Activated naive CD8-positive, alpha-beta T cell (primary cell): ENCODE measurements at regions not wholly inside any gene's neighbourhood (a gene's known extent, or its start where the extent isn't known, plus 50 kb on each side); places are given as distances from the start of the nearest gene placed in this dataset.

ENCODE experiments used
- H3K27ac Mint-ChIP-seq: one replicate; pipeline ENCODE4 v1.8.0; 2021; ENCODE audit warnings: mixed read lengths
- H3K27me3 Mint-ChIP-seq: one replicate; pipeline ENCODE4 v1.8.0; 2021; ENCODE audit warnings: mixed read lengths
- H3K36me3 Mint-ChIP-seq: one replicate; pipeline ENCODE4 v1.8.0; 2021; ENCODE audit warnings: mixed read lengths
- H3K4me1 Mint-ChIP-seq: one replicate; pipeline ENCODE4 v1.8.0; 2021; ENCODE audit warnings: low read depth, mixed read lengths
- H3K4me3 Mint-ChIP-seq: one replicate; pipeline ENCODE4 v1.8.0; 2021; ENCODE audit warnings: mild to moderate bottlenecking, mixed read lengths
- H3K9me3 Mint-ChIP-seq: one replicate; pipeline ENCODE4 v1.8.0; 2021; ENCODE audit warnings: low read depth, mixed read lengths

DNA sequence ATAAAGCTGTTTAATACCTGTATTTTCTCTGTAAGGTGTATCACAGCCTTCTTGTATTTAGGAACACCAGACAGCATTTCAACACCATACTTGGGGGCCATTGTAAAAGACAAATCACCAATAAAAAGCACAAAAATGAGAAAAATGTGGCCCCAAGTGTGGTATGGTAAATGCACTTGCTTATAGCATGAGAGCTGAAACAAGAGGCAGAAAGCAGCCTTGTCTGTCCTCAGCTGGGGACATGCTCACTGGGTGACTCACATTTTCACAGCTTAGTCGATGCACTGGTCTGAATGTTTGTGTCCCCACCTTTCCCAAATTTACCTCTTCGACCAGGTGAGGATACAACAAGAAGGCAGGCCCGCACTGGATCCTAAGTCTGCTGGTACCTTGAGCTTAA is 639.7 kb upstream of the AGA start:
- Mint-ChIP-seq H3K4me3 (no peak overlapping the region), H3K9me3 (peaks cover 4% of the 10 kb centered on the region), H3K27ac (no peak overlapping the region), H3K27me3 (no peaks in the 10 kb centered on the region), H3K4me1 (no peaks in the 10 kb centered on the region), H3K36me3 (no peaks in the 10 kb centered on the region)

DNA sequence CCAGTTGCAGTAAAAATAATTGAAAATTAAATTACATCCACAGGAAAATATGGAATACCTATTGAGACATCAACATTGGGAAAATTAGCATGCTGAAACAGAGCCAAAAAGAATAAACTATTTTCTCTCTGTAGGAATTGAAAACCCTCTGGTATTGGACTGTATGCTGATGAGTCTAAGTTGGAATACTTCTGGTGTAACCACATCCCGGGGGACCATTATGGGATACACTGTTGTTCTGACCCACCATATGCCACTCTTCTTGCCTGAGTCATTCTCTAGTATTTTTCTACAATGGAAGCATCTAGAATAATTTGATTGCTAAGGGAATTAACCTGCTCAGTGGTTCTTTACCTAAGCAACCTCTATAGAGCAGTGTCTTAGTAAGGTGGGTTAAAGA is 640.7 kb upstream of the AGA start:
- Mint-ChIP-seq H3K36me3 (no peaks in the 10 kb centered on the region), H3K4me3 (no peak overlapping the region), H3K27me3 (no peaks in the 10 kb centered on the region), H3K27ac (no peak overlapping the region), H3K9me3 (peaks cover 4% of the 10 kb centered on the region), H3K4me1 (no peaks in the 10 kb centered on the region)

DNA sequence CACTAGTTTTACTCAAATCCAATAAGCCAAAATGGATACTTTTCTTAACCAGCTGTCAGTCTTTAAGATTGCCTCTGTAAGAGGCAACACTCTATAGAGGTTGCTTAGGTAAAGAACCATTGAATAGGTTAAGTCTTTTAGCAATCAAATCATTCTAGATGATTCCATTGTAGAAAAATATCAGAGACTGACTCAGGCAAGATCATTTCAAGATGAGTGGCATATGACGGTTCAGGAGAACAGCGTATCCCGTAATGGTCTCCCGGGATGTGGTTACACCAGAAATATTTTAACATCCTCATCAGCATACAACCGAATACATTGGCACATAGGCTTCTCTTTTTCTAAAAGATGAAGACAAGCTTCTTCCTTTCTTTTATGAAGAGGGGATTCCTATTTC is 641.7 kb upstream of the AGA start:
- no peak overlapping the region for H3K4me3 Mint-ChIP-seq
- no peaks in the 10 kb centered on the region for H3K36me3 Mint-ChIP-seq
- H3K4me1 Mint-ChIP-seq: no peaks in the 10 kb centered on the region
- peaks cover 7% of the 10 kb centered on the region for H3K9me3 Mint-ChIP-seq
- no peaks in the 10 kb centered on the region for H3K27me3 Mint-ChIP-seq
- no peak overlapping the region for H3K27ac Mint-ChIP-seq

GRCh38 chr4:178086320-178086719 is 644.1 kb upstream of the AGA start:
- H3K4me3 Mint-ChIP-seq: no peak overlapping the region
- no peaks in the 10 kb centered on the region for H3K36me3 Mint-ChIP-seq
- peaks cover 7% of the 10 kb centered on the region for H3K9me3 Mint-ChIP-seq
- H3K4me1 Mint-ChIP-seq: no peaks in the 10 kb centered on the region
- no peak overlapping the region for H3K27ac Mint-ChIP-seq
- no peaks in the 10 kb centered on the region for H3K27me3 Mint-ChIP-seq

DNA sequence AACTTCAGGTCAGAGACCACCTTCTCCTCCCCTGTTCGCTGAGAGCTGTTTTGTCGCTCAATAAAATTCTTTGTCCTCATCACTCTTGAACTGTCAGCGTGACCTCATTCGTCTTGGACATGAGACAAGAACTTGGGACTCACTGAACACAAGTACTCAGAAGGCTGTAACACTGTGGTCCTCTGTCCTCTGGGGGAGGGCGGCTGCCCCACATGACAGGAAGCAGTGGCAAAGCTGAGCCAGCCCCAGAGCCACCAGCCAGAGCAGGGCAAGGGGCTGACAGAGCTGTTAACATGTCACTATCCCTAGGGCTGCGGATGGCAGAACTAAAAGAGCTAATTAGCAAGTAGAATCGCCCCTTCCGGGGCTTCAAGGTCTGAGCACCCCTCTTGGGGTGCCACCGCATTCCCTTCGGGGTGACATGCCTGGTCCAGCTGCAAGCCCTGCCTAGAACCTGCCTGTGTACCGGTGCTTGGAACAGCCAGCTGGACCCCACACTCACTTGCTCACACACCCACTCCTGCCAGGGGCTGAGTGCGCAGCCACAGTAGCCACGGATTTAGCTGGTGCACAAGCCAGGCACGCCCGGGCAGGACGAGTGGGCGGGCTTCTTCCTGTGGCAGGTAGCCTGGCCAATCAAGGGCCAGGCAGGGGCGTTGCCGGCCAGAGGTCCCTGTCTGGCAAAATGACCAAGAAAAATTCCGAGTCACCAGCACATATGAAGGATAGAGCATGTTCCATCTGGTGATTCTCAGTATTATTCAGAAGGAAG is 648.6 kb upstream of the AGA start:
- H3K27ac Mint-ChIP-seq: no peak overlapping the region
- no peaks in the 10 kb centered on the region for H3K36me3 Mint-ChIP-seq
- no peak overlapping the region for H3K4me3 Mint-ChIP-seq
- H3K9me3 Mint-ChIP-seq: peaks cover 7% of the 10 kb centered on the region
- no peaks in the 10 kb centered on the region for H3K27me3 Mint-ChIP-seq
- H3K4me1 Mint-ChIP-seq: no peaks in the 10 kb centered on the region

DNA sequence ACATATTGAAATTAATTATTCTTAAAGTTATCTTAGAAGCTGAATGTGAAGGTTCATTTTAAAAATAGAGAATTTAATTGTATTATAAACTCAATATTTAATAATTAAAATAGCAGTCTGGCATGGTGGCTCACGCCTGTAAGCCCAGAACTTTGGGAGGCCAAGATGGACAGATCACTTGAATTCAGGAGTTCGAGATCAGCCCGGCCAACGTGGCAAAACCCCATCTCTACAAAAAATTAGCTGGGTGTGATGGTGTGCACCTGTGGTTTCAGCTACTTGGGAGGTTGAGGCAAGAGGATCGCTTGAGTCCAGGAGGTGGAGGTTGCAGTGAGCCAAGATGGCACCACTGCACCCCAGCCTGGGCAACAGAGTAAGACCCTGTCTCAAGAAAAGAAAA is 659.9 kb upstream of the AGA start:
- Mint-ChIP-seq H3K27me3 (no peaks in the 10 kb centered on the region), H3K27ac (no peak overlapping the region), H3K9me3 (peaks cover 4% of the 10 kb centered on the region), H3K36me3 (no peaks in the 10 kb centered on the region), H3K4me1 (no peaks in the 10 kb centered on the region), H3K4me3 (no peak overlapping the region)

DNA sequence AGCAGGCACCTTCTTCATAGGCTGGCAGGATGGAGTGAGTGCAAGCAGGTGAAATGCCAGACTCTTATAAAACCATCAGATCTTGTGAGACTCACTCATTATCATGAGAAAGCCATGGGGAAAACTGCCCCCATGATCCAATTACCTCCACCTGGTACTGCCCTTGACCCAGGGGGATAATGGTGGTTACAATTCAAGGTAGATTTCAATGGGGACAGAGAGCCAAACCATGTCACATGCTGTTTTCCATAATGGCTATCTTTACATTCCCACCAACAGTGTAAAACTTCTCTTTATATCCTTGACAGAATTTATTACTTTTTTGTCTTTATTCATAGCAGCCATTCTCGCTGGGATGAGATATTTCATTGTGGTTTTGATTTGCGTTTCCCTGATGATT is 663.0 kb upstream of the AGA start:
- Mint-ChIP-seq H3K9me3 (peaks cover 3% of the 10 kb centered on the region), H3K27me3 (no peaks in the 10 kb centered on the region), H3K27ac (no peak overlapping the region), H3K4me3 (no peak overlapping the region), H3K4me1 (no peaks in the 10 kb centered on the region), H3K36me3 (no peaks in the 10 kb centered on the region)

- Mint-ChIP-seq H3K9me3 (peaks cover 4% of the 10 kb centered on the region), H3K4me1 (no peaks in the 10 kb centered on the region), H3K27ac (no peak overlapping the region), H3K36me3 (no peaks in the 10 kb centered on the region), H3K27me3 (no peaks in the 10 kb centered on the region), H3K4me3 (no peak overlapping the region)
Observed at GRCh38 chr4:178136736-178137345, 694.6 kb upstream of the AGA start.

DNA sequence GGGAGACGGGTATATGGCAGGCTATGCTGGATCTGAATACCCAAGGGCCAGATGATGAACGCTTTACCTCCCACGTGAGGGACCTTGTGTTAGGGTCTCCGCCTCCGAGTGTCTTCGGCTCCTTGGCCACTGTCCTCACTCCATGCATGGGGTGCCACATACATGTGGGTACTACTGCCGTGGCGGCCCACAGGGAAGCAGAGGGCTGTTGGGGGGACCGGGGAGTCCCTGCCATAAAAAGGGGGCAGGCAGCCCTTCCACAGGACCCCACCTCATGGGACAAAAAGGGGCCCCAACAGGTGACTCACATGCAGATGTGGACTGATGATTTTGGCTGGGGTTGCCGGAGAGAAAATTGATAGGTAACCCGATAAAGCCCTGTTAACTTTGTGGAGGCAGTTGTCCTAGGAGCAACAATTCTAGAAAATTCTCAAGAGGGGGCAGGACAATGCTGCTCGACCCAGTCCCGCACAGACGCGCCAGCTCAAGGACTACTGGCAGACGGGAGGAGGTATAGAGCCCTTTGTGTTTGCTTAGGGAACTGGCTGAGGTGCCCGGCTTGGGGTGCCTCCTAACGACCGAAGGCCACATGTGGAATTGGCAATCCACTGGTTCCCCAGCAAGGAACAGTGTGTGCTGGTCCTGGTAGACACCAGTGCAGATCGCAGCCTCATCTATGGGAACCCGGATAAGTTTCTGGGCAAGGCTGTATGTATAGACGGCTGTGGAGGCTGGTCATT is 695.7 kb upstream of the AGA start:
- H3K9me3 Mint-ChIP-seq: peaks cover 4% of the 10 kb centered on the region
- H3K4me1 Mint-ChIP-seq: no peaks in the 10 kb centered on the region
- H3K4me3 Mint-ChIP-seq: no peak overlapping the region
- no peaks in the 10 kb centered on the region for H3K27me3 Mint-ChIP-seq
- no peak overlapping the region for H3K27ac Mint-ChIP-seq
- H3K36me3 Mint-ChIP-seq: no peaks in the 10 kb centered on the region

DNA sequence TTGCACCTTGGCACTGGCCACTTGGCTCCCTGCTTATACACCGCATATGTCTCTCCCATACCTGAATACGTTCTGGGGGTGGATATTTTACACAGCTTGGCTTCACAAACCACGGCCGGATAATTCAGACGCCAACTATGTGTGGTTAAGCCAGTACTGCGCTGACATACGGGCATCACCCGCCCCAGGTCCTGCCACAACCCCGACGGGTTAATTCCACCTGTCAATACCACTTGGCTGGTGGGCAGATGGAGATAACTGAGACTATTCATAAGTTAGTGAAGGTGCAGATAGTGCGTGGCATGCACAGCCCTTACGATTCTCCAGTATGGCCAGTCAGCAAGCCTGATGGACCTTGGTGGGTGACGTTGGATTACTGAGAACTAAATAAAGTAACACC is 696.3 kb upstream of the AGA start:
- H3K4me3 Mint-ChIP-seq: no peak overlapping the region
- H3K27me3 Mint-ChIP-seq: no peaks in the 10 kb centered on the region
- no peaks in the 10 kb centered on the region for H3K36me3 Mint-ChIP-seq
- peaks cover 4% of the 10 kb centered on the region for H3K9me3 Mint-ChIP-seq
- H3K4me1 Mint-ChIP-seq: no peaks in the 10 kb centered on the region
- no peak overlapping the region for H3K27ac Mint-ChIP-seq

DNA sequence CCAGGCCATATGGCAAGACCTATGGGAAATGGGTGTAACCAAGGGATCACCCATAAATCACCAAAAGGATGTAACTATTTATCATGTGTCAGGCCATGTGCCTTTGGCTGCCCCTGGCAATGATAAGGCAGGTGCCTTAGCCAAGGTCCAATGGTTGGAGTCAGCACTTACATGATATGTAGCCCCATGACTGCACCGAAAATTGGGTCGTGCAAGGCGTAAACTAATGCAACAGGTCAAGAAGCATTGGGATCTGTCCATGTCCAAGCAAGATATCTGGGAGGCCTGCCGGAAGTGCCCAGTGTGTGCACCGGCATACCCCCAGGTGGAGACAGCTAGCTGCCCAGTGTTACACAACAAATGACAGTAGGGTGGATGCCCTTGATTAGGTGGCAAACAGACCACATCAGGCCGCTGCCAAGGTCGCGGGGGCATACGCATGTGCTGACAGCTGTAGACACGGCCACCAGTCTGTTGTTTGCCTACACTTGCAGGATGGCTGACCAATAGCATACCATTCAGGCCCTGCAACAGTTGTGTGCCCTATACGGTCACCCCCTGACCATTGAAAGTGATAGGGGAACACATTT is 698.2 kb upstream of the AGA start:
- Mint-ChIP-seq H3K4me1 (no peaks in the 10 kb centered on the region), H3K4me3 (no peak overlapping the region), H3K27ac (no peak overlapping the region), H3K9me3 (no peaks in the 10 kb centered on the region), H3K27me3 (no peaks in the 10 kb centered on the region), H3K36me3 (no peaks in the 10 kb centered on the region)

GRCh38 chr4:178142724-178143123 is 700.5 kb upstream of the AGA start:
- Mint-ChIP-seq H3K27ac (no peak overlapping the region), H3K4me3 (no peak overlapping the region), H3K27me3 (no peaks in the 10 kb centered on the region), H3K36me3 (no peaks in the 10 kb centered on the region), H3K4me1 (no peaks in the 10 kb centered on the region), H3K9me3 (no peaks in the 10 kb centered on the region)

- Mint-ChIP-seq H3K9me3 (no peaks in the 10 kb centered on the region), H3K27ac (no peak overlapping the region), H3K4me1 (no peaks in the 10 kb centered on the region), H3K4me3 (no peak overlapping the region), H3K36me3 (no peaks in the 10 kb centered on the region), H3K27me3 (no peaks in the 10 kb centered on the region)
Observed at GRCh38 chr4:178148106-178148505, 705.9 kb upstream of the AGA start.

DNA sequence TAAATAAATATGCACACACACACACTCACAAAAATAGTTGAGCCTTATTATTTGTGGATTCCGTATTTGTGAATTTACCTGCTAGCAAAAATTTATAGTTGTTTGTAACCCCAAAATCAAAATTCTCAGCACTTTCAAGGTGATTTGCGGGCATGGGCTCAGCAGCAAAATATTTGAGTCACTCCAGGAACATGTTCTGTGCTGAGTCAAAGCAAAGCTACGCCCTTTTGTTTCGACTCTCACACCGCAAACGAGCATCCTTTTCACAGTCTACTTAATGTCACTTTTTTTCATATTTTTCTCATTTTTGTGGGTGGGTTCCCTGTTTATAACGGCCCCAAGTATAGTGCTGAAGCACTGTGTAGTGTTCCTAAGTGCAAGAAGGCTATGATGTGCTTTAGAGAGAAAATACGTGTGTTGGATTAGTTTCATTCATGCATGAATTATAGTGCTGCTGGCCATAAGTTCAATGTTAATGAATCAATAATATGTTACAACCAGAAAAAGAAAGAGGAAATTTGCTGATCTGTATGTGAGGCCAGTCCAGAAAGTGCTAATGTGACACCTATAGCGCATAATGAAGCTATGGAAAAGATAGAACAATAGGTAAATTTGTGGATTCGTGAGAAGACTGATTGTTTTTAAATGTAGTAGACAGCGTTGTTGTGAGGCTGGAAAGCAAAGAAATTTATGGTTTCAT is 723.2 kb upstream of the AGA start:
- H3K9me3 Mint-ChIP-seq: peaks cover 5% of the 10 kb centered on the region
- no peak overlapping the region for H3K27ac Mint-ChIP-seq
- H3K4me1 Mint-ChIP-seq: no peaks in the 10 kb centered on the region
- no peak overlapping the region for H3K4me3 Mint-ChIP-seq
- H3K27me3 Mint-ChIP-seq: no peaks in the 10 kb centered on the region
- H3K36me3 Mint-ChIP-seq: no peaks in the 10 kb centered on the region

DNA sequence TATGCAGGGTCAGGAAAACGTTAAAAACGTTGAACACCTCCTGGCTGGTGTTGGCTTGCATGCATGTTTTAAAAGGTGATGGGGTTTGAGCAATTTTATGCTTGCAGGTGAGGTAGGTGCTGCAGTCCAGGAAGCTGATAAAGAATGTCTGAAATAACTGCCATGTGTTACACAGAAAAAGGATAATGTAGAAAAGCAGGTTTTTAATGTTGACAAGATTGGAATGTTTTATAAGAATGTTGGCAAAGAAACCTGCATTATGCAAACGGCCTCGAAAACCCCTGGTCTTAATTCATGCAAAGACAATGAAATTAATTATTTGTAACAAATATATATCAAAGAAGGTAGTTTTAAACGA is 723.7 kb upstream of the AGA start:
- H3K36me3 Mint-ChIP-seq: no peaks in the 10 kb centered on the region
- H3K4me3 Mint-ChIP-seq: no peak overlapping the region
- no peak overlapping the region for H3K27ac Mint-ChIP-seq
- no peaks in the 10 kb centered on the region for H3K27me3 Mint-ChIP-seq
- peaks cover 5% of the 10 kb centered on the region for H3K9me3 Mint-ChIP-seq
- H3K4me1 Mint-ChIP-seq: no peaks in the 10 kb centered on the region
